PC-9 (cell line): ENCODE measurements at regions not wholly inside any gene's neighbourhood (a gene's known extent, or its start where the extent isn't known, plus 50 kb on each side); places are given as distances from the start of the nearest gene placed in this dataset.

Source experiments
- BruUV-seq: library from RNA; stranded (reverse); fragments of 400-500 nt; replicated peaks from 2 replicates; lab custom pipeline; 2021; lab: Mats Ljungman, UMichigan
- CTCF ChIA-PET: fragments of 300-600 bp; sonication (Branson Sonifier 250); formaldehyde crosslinking; loops from one replicate; lab custom pipeline; 2022; ENCODE audit warnings: antibody characterized with exemption; lab: Charles Lee
- POLR2A ChIA-PET: fragments of 300-600 bp; sonication (Branson Sonifier 250); formaldehyde crosslinking; loops from one replicate; lab custom pipeline; 2022; ENCODE audit warnings: antibody characterized with exemption; ENCODE audit not compliant: unreplicated experiment; lab: Charles Lee
- DNase-seq, 2 experiments: peaks; one replicate each; pipeline versions ENCODE4 v3.0.0 to v3.0.0-alpha.2; 2015 to 2022; ENCODE audit warnings: mixed read lengths in 1 of 2
- H2AFZ ChIP-seq: fragments of 200-600 bp; sonication (generic); 2 replicates; pipeline ENCODE4 v1.8.1; 2017; ENCODE audit warnings: antibody characterized with exemption
- H3F3A ChIP-seq: fragments of 200-600 bp; sonication (generic); 2 replicates; pipeline ENCODE4 v1.8.1; 2017; ENCODE audit warnings: antibody characterized with exemption, mild to moderate bottlenecking, low read depth; ENCODE audit not compliant: insufficient read depth
- H3K27ac ChIP-seq: fragments of 200-600 bp; sonication (generic); 2 replicates; pipeline ENCODE4 v1.6.1; 2016; ENCODE audit warnings: mixed run types
- H3K27me3 ChIP-seq: fragments of 200-600 bp; sonication (generic); 2 replicates; pipeline ENCODE4 v1.6.1; 2016; ENCODE audit warnings: low read depth, mixed run types; ENCODE audit not compliant: insufficient read depth
- H3K36me3 ChIP-seq: fragments of 200-600 bp; sonication (generic); 2 replicates; pipeline ENCODE4 v1.6.1; 2016; ENCODE audit warnings: low read depth, mixed run types
- H3K4me1 ChIP-seq: fragments of 200-600 bp; sonication (generic); replicated peaks from 2 replicates; pipeline ENCODE4 v1.6.1; 2016; ENCODE audit warnings: mixed run types; ENCODE audit not compliant: insufficient read depth
- H3K4me2 ChIP-seq: fragments of 200-600 bp; sonication (generic); 2 replicates; pipeline ENCODE4 v1.6.1; 2017; ENCODE audit warnings: mixed run types
- H3K4me3 ChIP-seq: fragments of 200-600 bp; sonication (generic); 2 replicates; pipeline ENCODE4 v1.6.1; 2016; ENCODE audit warnings: mixed run types
- H3K79me2 ChIP-seq: fragments of 200-600 bp; sonication (generic); 2 replicates; pipeline ENCODE4 v1.6.1; 2017; ENCODE audit warnings: low read depth, mixed run types
- H3K9me2 ChIP-seq: fragments of 200-600 bp; sonication (generic); 2 replicates; pipeline ENCODE4 v1.8.1; 2017; ENCODE audit warnings: mild to moderate bottlenecking; ENCODE audit not compliant: insufficient read depth
- H3K9me3 ChIP-seq: fragments of 200-600 bp; sonication (generic); 2 replicates; pipeline ENCODE4 v1.8.1; 2016; ENCODE audit warnings: low read depth; ENCODE audit not compliant: insufficient read depth
- H4K20me1 ChIP-seq: fragments of 200-600 bp; sonication (generic); 2 replicates; pipeline ENCODE4 v1.8.1; 2017; ENCODE audit not compliant: insufficient read depth
- EZH2 ChIP-seq: fragments of 200-600 bp; sonication (generic); IDR thresholded peaks from 2 replicates; pipeline ENCODE4 v1.8.0; 2017; ENCODE audit warnings: antibody characterized with exemption, low read depth
- intact Hi-C: fragments of 100-400 bp; cut with micrococcal nuclease; formaldehyde crosslinking; loops from one replicate; pipeline ENCODE4 v1.10.0; 2022; ENCODE audit not compliant: unreplicated experiment
- TF ChIP-seq, protein P1 (sequence below): fragments of 200-600 bp; sonication (generic); conservative IDR thresholded peaks from 2 replicates; pipeline ENCODE4 v1.6.1; 2017; ENCODE audit warnings: mixed run types, antibody characterized with exemption, mild to moderate bottlenecking, moderate library complexity

DNA sequence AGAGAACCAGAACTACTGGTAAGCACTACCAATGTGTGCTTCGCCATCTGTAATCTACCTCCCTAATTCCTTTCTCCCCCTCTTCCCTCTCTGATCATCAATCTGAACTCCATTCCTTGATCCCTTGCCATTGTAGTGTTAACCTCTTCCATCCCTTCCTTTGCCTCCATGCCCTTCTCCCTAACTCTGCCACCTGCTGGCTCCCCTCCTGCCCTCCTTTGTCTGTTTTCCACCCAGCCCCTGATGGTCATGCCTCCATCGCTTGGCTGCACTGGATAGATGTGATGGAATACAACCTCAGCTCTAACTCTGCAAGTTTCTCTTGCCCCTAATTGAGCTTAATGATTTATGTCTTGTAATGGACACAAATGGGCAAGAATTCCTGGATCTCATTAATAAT, 108.2 kb upstream of the ASIC2 start:
- BruUV-seq: no TSS peak
- H3K36me3 ChIP-seq: no peaks in the 10 kb centered on the region
- DNase-seq: no peak
- no peak overlapping the region for H3K27ac ChIP-seq
- H4K20me1 ChIP-seq: no peaks in the 10 kb centered on the region
- H3K9me3 ChIP-seq: no peaks in the 10 kb centered on the region
- no peaks in the 10 kb centered on the region for H3K9me2 ChIP-seq
- H3K4me3 ChIP-seq: no peak overlapping the region
- intact Hi-C loops: no loop called here
- H3K27me3 ChIP-seq: no peaks in the 10 kb centered on the region
- no peaks in the 10 kb centered on the region for H3F3A ChIP-seq
- H3K79me2 ChIP-seq: no peaks in the 10 kb centered on the region
- TF ChIP-seq EZH2: no peak
- TF ChIP-seq, protein P1, sequence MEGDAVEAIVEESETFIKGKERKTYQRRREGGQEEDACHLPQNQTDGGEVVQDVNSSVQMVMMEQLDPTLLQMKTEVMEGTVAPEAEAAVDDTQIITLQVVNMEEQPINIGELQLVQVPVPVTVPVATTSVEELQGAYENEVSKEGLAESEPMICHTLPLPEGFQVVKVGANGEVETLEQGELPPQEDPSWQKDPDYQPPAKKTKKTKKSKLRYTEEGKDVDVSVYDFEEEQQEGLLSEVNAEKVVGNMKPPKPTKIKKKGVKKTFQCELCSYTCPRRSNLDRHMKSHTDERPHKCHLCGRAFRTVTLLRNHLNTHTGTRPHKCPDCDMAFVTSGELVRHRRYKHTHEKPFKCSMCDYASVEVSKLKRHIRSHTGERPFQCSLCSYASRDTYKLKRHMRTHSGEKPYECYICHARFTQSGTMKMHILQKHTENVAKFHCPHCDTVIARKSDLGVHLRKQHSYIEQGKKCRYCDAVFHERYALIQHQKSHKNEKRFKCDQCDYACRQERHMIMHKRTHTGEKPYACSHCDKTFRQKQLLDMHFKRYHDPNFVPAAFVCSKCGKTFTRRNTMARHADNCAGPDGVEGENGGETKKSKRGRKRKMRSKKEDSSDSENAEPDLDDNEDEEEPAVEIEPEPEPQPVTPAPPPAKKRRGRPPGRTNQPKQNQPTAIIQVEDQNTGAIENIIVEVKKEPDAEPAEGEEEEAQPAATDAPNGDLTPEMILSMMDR: no peak
- H2AFZ ChIP-seq: no peak overlapping the region
- ChIA-PET CTCF (no interaction called here), POLR2A (no interaction called here)
- no peak overlapping the region for H3K4me2 ChIP-seq
- H3K4me1 ChIP-seq: no peaks in the 10 kb centered on the region

- Histone ChIP-seq H2AFZ (no peak overlapping the region), H3K9me3 (no peaks in the 10 kb centered on the region), H3K4me3 (no peak overlapping the region), H3K4me2 (no peak overlapping the region), H4K20me1 (no peaks in the 10 kb centered on the region), H3K4me1 (no peaks in the 10 kb centered on the region), H3K27ac (no peak overlapping the region), H3K79me2 (no peaks in the 10 kb centered on the region), H3K27me3 (no peaks in the 10 kb centered on the region), H3K9me2 (no peaks in the 10 kb centered on the region), H3K36me3 (no peaks in the 10 kb centered on the region), H3F3A (no peaks in the 10 kb centered on the region)
- BruUV-seq: no TSS peak
- DNase-seq: no peak
- ChIA-PET CTCF (no interaction called here), POLR2A (no interaction called here)
- intact Hi-C loops: no loop called here
- TF ChIP-seq EZH2: no peak
- TF ChIP-seq, protein P1: no peak
These were observed 110.1 kb upstream of the ASIC2 start for GRCh38 chr17:33403194-33403593.

- no peaks in the 10 kb centered on the region for H3K9me2 ChIP-seq
- intact Hi-C loops: no loop called here
- no peak overlapping the region for H2AFZ ChIP-seq
- ChIA-PET CTCF (no interaction called here), POLR2A (no interaction called here)
- no peaks in the 10 kb centered on the region for H3K27me3 ChIP-seq
- no peaks in the 10 kb centered on the region for H3K9me3 ChIP-seq
- no peaks in the 10 kb centered on the region for H3K4me1 ChIP-seq
- no peaks in the 10 kb centered on the region for H3K79me2 ChIP-seq
- H3F3A ChIP-seq: no peaks in the 10 kb centered on the region
- DNase-seq: no peak
- no peak for TF ChIP-seq EZH2
- TF ChIP-seq, protein P1: no peak
- no TSS peak for BruUV-seq
- no peak overlapping the region for H3K4me3 ChIP-seq
- H3K4me2 ChIP-seq: no peak overlapping the region
- H3K36me3 ChIP-seq: no peaks in the 10 kb centered on the region
- no peak overlapping the region for H3K27ac ChIP-seq
- H4K20me1 ChIP-seq: no peaks in the 10 kb centered on the region
These were observed 111.2 kb upstream of the ASIC2 start for GRCh38 chr17:33404070-33404819.
